HG03064 (cell line): ENCODE measurements at regions not wholly inside any gene's neighbourhood (a gene's known extent, or its start where the extent isn't known, plus 50 kb on each side); places are given as distances from the start of the nearest gene placed in this dataset.
"Not testable (repeated sequence)": the region's sequence is repeated elsewhere in the genome, so short reads cannot be mapped to it uniquely, and the experiment has no call there.

Experiments used
- ATAC-seq: cut with Tn5 transposase; IDR thresholded peaks from one replicate; pipeline ENCODE4 v1.9.1; 2021; ENCODE audit warnings: low read depth; ENCODE audit not compliant: unreplicated experiment

DNA sequence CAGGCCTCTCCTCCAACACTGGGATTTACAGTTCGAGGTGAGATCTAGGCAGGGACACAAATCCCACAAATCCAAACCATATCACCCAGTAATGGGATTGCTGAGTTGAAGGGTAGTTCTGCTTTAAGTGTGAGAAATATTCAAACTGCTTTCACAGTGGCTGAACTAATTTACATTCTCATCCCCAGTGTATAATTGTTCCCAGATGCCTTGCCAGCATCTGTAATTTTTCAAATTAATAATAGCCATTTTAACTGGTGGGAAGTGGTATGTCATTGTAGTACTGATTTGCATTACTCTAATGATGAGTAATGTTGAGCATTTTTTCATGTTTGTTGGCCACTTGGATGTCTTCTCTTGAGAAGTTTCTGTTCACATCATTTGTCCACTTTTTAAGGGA, 592.8 kb upstream of the GRM3 start:
- no peak for ATAC-seq

DNA sequence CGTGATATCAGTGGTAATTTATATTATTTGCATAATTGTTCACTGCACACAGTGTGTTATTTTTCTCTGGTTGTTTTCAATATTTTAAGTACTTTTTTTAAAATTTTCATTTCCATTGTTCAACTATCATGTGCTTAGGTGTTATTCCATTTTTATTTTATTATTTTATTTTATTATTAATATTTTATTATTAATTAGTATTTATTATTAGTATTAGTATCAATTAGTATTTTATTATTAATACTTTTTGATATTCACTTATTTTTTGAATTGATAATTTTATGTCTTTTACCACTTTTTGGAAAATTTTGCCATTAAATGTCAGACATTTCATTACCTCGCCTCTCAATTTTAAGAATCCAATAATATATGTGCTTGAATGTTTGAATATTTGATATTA, 593.8 kb upstream of the GRM3 start:
- no peak for ATAC-seq

DNA sequence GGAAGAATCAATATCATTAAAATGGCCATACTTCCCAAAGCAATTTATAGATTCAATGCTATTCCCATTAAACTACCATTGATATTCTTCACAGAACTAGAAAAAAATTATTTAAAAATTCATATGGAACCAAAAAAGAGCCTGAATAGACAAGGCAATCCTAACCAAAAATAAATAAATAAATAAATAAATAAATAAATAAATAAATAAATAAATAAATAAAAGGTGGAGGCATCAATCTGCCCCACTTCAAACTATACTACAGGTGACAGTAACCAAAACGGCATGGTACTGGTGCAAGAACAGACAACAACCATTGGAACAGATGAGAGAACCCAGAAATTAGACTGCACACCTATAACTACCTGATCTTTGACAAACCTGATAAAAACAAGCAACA, 598.5 kb upstream of the GRM3 start:
- ATAC-seq, result not testable (repeated sequence)

DNA sequence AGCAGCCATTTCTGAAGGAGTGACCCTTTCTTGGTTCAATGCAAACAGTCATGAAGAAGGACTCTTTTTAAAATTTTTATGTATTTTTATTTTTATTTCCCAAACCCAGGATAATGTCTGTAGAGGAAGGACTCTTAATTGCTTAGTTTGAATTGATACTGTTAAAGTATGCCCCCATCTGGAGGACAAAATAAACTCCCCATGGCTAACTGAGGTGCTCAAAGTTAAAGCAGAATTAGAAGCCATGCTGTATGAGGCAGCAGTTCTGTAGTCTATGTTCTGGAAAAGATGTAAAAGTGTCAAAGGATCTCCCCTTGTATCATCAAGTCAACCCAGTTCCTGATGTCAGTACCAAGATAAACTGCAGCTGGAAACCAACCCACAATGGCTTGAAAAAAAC, 617.9 kb upstream of the GRM3 start:
- ATAC-seq, result no peak

DNA sequence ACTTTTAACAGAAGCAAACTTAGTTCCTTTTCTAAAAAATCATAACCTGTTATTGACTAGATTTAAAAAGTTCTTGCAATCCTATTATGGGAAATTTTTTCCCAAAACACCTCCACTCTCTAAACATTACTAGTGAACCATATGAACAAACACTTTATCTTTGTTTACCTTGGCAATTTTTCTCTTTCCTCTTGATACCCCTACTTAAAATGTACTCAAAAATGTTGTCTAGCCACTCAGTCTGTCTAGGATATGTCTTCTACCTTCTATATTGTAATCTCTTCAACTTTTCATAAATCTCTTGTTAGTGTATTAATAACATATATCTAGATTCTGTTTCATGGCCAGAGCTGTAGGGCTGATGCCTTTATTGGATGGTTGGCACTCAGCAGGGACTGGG, 630.0 kb upstream of the GRM3 start:
- ATAC-seq, result no peak

DNA sequence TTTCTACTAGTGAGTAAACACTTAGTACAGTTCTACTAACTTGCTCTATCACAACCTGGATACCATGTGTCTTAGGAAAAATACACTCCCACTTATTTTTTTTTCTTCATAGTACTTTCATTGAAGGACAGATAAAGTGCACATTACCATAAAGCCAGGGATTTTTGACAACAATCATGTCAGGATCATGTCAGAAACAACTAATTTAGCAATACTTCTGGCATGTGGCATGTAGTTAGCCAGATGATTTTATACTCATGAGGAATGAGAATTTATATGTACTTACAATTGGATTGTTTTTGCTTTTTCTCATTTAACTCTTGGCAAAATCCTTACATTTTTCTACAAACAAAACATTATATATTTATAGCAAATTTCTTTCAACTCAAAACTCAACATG, 630.7 kb upstream of the GRM3 start:
- no peak for ATAC-seq

DNA sequence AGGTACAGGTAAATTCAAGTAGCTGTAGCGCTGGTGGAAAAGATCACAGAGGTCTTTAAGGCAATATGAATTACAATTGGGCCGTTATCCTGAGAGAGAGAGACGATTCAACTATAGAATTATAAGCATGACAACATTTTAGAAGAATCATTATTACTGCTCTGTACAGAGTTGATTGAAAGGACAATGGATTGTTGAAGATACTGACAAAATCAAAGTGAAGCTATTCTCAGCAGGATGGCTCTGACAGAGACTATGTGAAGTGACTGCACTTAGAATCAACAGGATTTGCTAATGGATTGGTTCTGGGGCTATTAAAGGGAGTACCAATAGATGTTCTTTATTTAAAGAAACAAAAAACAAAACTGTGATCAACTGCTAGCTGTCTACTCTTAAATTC, 634.8 kb upstream of the GRM3 start:
- no peak for ATAC-seq

DNA sequence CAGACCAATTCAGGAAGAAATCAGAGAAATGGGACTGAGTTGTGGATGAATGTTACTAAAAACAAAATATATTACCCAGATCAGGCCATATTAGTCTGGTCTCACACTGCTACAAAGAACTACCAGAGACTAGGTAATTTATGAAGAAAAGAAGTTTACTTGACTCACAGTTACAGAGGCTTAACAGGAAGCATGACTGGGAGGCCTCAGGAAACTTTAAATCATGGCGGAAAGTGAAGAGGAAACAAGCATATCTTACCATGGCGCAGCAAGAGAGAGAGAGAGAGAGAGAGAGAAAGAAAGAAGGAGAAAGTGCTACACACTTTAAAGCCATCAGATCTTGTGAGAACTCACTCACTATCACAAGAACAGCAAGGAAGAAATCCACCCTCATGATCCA, 636.8 kb upstream of the GRM3 start:
- ATAC-seq, result no peak

DNA sequence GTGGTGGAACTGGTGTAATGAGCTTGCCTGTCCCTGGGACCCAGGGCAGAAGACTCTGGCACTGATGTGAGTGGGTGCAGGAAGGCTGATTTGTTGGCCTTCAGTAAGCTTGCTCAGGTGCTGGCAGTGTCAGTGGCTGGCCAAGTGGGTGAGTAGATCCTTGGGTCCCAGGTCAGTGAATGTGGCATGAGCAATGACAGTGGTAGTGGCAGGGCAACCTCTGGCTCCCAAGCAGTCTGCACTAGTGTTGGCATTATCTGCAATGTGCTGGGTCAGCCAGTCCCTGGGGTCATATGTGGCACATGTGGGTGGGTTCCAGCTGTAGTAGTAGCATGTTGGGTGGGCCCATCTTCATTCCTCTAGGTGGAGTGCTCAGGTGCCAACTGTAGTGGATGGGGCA, 640.9 kb upstream of the GRM3 start:
- ATAC-seq, result no peak

DNA sequence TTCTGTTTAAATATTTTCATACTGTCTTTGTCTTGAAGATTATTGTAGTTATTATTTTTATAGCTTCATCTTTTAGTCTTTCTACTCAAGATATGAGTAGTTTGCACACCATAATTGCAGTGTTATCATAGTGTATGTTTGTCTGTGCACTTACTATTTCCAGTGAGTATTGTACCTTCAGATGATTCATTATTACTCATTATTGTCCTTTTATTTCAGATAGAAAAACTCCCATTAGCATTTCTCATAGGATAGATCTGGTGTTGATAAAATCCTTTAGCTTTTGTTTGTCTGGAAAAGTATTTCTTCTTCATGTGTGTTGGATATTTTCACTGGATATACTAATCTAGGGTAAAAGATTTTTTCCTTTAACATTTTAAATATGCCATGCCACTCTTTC, 646.2 kb upstream of the GRM3 start:
- no peak for ATAC-seq

DNA sequence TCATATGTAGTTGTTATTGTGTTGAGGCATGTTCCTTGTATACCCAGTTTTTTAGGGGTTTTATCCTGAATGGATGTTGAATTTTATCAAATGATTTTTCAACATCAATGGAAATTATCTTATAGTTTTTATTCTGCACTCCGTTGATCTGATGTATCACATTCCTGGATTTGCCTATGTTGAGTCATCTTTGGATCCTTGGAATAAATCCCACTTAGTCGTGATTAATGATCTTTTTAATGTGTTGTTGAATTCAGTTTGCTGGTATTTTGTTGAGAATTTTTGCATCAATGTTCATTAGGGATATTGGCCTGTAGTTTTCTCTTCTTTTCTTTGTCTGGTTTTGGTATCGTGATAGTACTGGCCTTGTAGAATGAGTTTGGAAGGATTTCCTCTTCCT, 648.6 kb upstream of the GRM3 start:
- no peak for ATAC-seq

DNA sequence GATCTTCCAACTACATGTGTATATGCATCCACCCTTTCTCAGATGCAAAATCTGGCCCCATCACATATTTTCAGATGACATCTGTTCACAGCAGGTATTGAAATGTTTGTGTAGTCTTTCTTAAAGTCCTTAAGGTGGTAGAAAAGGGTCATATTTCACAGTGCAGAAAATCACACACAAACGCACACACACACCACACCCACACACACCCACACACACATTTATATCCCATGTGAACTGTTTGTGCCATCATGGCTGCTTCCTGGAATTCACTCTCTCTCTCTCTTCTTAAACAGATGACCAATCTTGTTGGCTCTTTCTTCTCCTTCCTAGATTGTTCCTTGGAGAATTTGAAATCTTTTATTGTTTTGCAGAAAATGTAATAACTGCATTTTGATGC, 663.0 kb upstream of the GRM3 start:
- no peak for ATAC-seq

DNA sequence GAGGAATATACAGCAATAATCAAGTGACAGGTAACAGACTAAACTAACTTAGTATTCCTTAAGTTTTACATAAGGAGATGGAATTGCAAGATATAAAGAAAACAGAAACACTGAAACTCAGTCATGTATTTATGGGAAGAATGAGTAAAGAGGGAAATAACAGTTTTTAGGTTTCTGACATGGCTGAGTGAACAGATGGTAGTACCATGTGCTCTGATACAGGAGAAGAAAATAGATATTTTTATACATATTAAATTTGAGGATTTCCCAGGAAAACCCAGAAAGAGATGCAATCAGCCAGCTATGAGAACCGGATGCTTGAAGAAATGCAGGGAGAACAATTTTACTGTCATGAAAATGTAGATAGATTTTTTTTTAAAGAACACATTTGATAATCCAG, 669.5 kb upstream of the GRM3 start:
- ATAC-seq, result no peak

DNA sequence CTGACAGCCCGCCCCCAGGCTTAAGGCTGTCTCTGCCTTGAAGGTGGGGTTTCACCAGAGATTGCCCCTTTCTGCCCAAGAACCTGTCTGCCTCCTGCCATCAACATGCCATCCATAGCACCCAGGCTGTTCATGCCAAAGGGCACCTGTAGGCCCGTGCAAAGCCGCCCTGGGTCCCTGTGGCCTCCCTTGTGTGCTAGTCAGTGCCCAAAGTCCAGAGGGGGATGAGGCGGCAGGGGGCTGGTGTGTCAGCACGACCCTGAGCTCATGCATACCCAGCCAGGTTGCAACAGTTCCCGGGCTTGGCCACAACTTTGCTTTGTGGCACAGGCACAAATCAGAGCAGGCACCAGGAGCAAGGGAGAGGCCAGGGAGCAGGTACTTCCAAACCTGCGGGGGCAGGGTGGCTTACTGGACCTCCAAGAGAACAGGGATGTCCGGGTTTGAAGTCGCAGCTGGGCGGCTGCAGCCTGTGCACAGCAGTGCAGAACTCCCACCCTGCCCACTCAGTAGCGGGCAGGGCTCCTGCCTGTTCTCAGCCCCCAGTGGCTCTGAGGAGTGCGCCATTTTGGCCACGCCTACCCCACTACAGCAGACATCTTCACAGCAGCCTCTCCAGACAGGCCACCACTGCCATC, 671.1 kb upstream of the GRM3 start:
- no peak for ATAC-seq

DNA sequence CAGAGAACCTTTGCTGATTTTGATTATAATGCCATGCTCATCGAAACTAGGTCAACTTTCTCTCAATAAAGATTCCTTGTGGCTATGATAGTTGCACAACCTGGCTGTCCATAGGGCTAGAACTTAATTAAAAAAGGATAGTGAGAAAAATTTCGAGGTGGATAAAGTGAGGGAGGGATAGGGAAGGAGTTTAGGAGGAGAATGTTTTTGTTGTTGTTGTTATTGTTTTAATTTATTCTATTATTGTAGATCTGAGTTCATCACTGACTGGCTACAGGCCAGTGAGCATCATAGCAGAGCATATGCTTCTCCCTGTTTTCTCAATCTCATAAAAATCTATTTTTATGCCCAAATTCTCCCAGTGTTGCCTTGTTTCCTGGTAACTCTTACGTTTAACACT, 688.7 kb upstream of the GRM3 start:
- no peak for ATAC-seq

DNA sequence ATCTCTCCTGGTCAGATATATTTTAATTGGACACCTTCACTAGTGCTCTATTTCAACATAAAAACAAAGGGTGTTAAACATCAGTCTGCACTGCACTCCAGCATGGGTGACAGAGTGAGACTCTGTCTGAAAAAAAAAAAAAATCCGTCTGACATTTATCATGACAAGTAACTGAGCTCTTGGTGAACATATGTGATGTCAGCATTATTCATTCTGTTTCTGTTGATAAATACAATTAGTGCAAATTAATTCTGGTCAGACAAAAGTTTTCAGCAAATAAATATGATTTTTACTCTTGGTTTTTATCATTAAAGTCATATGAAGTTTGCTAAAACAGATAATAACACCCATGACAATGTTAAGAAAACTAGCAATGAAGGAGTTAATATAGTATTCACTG, 692.8 kb upstream of the GRM3 start:
- ATAC-seq, result no peak

DNA sequence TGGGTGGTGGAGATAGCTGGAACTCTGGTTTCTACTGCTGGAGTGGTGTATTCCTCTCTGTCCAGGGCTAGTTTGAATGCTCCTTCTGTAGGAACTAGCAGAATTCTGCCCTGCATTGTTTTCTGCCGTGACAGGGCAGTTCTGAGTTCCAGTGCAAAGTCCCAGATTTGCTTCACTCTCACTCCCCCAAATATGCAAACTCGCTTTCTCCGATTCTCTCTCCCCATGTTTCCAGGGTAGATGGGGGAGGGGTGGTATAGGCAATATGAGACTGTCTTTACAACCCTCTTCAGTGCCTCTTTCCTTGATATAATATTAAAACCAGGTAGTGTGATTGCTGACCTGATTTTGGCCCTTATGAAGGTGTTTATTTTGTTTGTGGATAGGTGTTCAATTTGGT, 693.3 kb upstream of the GRM3 start:
- ATAC-seq, result no peak

DNA sequence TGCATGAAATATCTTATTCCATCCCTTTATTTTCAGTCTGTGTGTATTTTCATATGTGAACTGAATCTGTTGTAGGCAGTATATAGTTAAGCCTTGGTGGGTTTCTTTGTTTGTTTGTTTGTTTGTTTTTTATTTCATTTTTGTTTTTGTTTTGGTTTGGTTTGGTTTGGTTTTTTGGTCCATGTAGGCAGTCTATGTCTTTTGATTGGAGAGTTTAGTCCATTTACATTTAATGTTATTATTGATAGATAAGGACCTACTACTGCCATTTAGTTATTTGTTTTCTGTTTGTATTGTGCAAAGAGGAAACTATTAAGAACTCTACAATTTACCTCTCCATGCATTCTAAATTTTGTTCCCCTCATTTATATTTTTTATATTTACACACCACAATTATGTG, 695.9 kb upstream of the GRM3 start:
- no peak for ATAC-seq

DNA sequence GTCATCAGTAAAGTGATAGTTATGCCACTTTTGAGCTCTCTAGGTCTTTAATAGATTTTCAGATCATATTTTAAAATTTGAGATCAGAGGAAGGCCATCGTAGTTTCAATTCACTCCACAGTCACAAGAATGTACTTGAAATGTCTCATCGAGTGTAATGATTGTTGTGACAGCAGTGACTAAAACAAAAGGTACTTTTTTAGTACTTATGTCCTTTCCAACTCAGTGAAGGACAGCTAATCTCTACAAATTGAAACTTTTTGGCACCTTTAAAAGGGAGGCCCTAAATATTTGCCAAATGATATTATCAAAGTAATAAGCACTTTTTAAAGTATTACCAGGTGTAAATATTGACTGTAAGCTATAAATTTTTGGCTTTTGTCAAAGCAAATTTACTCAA, 702.9 kb upstream of the GRM3 start:
- ATAC-seq, result no peak

DNA sequence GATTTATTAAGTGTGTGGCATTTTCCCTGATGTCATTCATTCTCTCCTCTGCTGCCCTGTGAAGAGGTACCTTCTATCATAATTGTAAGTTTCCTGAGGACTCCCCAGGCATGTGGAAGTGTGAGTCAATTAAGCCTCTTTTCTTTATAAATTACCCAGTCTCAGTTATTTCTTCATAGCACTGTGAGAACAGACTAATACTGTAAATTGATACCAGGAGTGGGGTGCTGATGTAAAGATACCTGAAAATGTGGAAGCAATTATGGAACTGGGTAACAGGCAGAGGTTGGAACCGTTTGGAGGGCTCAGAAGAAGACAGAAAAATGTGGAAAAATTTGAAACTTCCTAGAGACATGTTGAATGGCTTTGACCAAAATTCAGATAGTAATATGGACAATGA, 711.8 kb upstream of the GRM3 start:
- ATAC-seq, result no peak

DNA sequence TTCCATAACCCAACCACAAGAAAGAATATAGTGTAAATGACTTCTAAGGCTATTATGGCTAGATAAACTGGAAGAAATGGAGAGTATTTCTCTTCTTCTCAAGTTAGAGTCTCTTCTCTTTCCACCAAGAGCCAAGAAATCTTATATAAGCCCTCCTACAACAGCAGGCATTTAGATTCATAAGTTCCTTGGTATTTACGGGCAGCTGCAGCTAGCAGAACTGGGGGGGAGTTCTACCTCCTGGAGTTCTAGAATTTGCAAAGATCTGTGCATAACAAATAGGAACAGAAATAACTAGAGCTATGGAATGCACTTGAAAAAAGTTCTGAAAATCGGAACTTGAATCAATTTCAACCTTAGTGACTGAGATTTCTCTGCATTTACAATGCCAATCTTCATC, 715.2 kb upstream of the GRM3 start:
- ATAC-seq, result no peak

DNA sequence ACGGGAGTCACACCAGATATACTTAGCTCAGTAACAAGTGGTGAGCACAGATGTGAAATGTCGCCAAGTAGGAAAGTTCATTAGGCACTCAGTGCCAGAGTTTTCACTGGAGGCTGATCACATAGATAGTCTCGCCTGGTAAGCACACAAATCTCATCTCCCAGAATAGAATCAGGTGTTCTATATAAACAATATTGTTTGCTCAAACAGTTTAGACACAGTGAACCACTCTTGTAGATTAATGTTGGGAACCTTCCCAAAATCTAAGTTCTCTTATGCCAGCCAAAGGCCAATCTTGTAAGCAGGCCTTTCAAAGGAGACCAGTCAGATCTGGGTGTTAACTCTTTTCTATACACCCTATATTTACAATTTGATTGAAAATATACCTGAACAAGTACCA, 716.5 kb upstream of the GRM3 start:
- no peak for ATAC-seq

DNA sequence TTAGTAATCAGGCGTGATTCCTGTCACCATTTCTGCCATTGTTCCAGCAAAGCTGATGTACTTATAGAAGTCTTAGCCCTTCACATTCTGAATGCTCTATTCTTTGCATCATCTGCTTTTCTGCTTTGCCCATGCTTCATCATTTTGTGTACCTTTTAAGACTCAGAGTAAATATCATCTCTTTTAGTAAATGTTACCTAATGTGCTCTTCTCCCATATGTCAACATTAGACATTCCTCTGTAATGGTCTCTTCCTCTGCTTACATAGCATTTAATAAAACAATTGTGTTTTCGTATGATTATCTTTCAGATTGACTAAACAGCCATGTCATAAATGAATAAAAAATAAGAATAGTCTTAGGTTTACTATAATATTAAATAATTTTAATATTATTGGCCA, 719.6 kb upstream of the GRM3 start:
- no peak for ATAC-seq
